DOHH2 (cell line): ENCODE measurements at regions not wholly inside any gene's neighbourhood (a gene's known extent, or its start where the extent isn't known, plus 50 kb on each side); places are given as distances from the start of the nearest gene placed in this dataset.

Experiments
- EZH2phosphoT487 ChIP-seq: fragments of 200-600 bp; sonication (generic); IDR thresholded peaks from 2 replicates; pipeline ENCODE4 v1.6.1; 2017; ENCODE audit warnings: borderline replicate concordance, mild to moderate bottlenecking, antibody characterized with exemption, low read length, moderate library complexity, mixed read lengths
- TF ChIP-seq, protein P1 (sequence below): fragments of 200-600 bp; sonication (generic); IDR thresholded peaks from one replicate; pipeline ENCODE4 v1.5.1; 2014; ENCODE audit warnings: antibody characterized with exemption, mild to moderate bottlenecking, low read depth, low read length; ENCODE audit not compliant: poor library complexity, severe bottlenecking

DNA sequence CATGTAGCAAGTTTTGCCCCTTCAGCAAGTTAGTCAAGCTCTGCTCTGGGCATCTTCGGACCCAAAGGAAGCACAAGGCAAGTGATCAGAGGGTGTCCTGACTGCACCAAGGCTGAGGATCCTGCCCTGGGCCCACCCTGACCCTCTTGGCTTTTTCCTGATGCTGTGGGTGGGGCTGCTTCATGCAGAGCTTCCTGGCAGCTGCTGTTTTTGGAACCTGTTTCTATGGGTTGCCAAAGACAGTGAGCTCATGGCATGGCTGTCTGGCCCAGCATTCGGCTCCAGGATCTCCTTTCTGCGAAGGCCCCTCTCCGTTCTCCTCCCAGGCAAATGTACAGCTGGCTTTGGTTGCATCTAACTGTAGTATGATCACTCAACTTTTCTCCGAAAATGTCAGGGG is 497.9 kb downstream of the ARHGEF28 start:
- TF ChIP-seq, protein P1, sequence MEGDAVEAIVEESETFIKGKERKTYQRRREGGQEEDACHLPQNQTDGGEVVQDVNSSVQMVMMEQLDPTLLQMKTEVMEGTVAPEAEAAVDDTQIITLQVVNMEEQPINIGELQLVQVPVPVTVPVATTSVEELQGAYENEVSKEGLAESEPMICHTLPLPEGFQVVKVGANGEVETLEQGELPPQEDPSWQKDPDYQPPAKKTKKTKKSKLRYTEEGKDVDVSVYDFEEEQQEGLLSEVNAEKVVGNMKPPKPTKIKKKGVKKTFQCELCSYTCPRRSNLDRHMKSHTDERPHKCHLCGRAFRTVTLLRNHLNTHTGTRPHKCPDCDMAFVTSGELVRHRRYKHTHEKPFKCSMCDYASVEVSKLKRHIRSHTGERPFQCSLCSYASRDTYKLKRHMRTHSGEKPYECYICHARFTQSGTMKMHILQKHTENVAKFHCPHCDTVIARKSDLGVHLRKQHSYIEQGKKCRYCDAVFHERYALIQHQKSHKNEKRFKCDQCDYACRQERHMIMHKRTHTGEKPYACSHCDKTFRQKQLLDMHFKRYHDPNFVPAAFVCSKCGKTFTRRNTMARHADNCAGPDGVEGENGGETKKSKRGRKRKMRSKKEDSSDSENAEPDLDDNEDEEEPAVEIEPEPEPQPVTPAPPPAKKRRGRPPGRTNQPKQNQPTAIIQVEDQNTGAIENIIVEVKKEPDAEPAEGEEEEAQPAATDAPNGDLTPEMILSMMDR, result no peak
- no peak for TF ChIP-seq EZH2phosphoT487
